Effector CD4-positive, alpha-beta T cell (primary cell): ENCODE measurements at regions not wholly inside any gene's neighbourhood (a gene's known extent, or its start where the extent isn't known, plus 50 kb on each side); places are given as distances from the start of the nearest gene placed in this dataset.
"Not testable (repeated sequence)": the region's sequence is repeated elsewhere in the genome, so short reads cannot be mapped to it uniquely, and the experiment has no call there.

ENCODE experiments used
- DNase-seq: peaks from one replicate; pipeline ENCODE4 v3.0.0-alpha.2; 2020

DNA sequence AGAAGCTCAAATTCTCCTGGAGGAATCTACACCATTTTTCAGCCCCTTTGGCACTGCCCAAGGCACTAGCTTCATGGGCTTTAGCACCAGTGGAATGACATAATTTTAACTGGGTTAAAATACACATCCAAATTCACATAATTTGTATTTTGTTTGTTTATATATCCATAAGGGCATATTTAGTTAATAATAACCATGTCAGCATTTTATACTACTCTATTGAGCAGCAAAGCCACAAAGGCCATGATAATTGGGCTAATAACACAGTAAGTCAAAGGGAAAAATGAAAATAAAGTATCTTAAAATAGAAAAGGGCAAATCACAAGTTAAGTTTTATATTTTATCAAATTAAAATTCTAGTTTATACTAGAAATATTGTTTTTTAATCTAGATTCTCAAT is 262.7 kb upstream of the TACR3 start:
- no peak for DNase-seq

DNA sequence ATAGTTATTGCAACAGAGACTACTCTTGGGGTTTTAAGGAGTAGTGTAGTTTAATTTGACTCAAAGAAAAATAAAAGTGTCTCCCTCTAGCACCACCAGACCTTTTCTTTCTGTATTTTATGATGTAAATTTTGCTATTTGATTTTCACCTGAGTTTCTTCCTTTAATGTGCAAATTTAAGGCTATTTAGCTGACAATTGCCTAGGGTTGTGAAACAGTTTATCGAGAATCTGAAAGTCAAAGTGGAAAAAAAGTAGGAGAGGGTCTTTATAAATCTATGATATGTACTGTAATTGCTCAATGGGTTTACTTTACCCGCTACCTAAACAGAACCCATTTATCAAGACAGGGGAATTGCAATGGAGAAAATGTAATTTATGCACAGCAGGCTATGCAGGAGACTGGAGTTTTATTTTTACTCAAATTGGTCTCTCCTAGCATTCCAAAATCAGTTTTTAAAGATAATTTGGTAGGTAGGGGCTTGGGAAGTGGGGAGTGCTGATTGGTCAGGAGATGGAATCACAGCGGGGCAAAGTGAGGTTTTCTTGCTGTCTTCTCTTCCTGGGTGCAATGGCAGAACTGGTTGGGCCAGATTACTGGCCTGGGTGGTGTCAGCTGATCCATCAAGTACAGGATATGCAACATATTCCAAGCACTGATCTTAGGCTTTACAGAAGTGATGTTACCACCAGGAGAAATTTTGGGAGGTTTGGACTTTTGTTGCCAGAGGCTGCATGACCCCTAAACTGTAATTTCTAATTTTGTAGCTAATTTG is 228.6 kb upstream of the TACR3 start:
- no peak for DNase-seq

DNA sequence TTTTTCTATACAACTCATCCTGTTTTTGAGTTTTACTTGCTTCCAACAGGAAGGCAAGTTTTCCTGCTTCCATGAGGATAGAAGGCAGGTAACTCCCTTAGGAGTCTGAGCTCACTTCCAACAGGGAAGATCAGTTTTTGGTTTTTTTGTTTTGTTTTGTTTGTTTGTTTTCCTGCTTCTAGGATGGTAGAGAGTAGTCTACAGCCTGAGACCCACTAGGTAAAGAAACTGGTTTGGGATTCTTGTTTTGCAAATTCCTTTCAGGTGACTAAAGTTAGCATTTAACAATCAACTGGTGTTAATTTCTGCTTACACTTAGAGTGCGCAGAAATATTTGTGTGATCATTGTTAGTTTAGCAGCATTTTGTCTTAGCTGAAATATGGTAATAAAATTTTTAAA is 227.8 kb upstream of the TACR3 start:
- DNase-seq = no peak

DNA sequence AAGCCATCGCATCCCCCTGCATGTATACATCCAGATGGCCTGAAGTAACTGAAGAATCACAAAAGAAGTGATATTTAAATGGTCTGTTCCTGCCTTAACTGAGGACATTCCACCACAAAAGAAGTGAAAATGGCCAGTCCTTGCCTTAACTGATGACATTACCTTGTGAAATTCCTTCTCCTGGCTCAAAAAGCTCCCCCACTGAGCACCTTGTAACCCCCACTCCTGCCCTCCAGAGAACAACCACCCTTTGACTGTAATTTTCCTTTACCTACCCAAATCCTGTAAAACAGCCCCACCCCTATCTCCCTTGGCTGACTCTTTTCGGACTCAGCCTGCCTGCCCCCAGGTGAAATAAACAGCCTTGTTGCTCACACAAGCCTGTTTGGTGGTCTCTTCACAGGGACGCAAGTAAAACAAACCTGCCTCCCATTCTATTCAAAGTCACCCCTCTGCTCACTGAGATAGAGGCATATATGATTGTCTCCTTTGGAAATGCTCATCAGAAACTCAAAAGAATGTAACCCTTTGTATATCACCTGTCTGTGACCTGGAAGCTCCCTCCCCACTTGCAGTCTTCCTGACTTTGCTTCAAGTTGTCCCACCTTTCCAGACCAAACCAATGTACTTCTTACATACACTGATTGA is 227.0 kb upstream of the TACR3 start:
- DNase-seq = not testable (repeated sequence)

DNA sequence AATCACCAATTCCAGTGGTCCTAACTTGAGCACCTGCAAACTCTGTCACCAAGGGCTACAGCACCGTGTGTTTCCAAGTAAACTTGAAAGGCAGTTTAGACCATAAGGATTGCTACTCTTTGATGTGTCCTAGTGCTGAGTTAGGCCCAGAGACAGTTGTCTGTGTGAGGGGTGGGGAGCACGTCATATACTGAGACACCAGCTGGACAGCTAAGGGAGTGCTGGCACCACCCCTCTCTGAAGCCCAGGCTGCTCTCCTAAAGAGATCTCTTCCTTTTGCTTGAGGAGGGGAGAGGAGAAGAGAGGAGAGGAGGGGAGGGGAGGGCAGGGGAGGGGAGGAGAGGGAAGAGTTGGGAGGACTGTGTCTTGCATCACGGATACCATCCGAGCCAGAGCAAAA is 218.7 kb upstream of the TACR3 start:
- DNase-seq = no peak

DNA sequence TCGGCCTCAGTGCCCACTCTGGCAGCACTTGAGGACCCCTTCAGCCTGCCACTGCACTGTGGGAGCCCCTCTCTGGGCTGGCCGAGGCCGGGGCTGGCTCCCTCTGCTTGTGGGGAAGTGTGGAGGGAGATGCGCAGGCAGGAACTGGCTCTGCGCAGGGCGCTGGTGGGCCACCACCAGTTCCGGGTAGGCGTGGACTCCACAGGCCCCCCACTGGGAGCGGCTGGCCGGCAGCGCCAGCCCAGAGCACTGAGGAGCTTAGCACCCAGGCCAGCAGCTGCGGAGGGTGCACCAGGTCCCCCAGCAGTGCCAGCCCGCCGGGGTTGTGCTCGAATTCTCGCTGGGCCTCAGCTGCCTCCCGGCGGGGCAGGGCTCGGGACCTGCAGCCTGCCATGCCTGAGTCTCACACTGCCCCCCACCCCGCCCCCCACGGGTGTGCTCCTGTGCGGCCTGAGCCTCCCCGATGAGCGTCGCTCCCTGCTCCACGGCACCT is 216.9 kb upstream of the TACR3 start:
- no peak for DNase-seq

DNA sequence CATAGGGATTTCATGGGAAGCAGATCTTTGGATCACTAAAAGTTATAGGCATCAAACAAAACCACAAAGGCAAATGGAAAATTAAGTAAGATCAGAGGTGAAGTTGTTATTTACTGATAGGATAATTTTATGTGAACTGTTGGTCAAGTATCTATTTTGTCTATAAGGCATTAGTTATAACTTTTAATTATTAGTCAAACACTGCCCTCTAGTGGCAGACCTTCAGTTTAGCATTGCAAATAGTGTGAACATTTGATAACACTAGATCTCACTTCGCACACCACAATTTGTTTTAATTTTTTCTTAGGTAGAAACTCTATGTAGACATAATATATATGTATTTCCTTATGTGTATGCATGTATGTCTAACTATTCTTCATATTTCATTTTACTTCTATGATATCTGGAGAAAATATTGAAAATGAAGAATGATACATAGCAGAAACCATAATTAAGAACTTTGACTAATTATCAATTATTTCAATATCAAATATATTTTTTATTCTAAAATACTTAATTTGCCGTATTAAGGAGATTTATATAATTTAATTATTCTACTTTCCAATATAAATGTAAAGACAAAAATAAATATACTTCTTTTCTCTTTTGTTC is 214.5 kb upstream of the TACR3 start:
- peak; percentile 3 for DNase-seq

DNA sequence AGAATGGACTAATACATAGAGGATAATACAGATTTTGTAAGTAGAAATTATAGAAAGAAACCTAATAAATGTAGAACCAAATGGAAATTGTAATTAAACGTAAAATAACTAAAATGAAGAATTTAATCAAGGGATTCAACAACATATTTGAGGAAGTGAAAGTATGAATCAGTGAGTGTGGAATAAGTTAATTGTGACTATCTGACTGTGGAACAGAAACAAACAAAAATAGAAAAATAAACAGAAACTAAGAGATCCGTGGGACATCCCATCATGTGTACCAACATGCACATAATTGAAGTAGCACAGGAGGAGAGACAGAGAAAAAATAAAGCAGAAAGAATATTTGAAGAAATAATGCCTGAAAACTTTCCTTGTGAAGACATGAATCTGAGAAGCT is 208.6 kb upstream of the TACR3 start:
- no peak for DNase-seq

DNA sequence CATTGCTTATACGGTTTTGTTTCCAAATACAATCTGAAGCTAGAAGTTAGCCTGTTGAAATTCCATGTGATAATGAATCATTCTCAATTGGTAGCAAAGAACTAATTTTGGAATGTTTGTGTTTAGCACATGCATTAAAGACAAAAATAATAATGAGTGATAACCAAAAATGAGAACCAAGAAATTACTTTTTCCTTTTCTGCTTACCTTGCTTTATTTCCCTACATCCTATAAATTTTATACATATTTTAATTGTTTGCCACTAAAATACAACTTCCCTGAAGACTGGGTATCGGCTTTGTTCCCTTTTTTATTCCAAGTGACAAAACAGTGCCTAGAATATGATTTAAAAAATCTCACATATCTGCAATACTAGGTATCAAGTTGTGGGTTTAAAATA is 203.8 kb upstream of the TACR3 start:
- no peak for DNase-seq

DNA sequence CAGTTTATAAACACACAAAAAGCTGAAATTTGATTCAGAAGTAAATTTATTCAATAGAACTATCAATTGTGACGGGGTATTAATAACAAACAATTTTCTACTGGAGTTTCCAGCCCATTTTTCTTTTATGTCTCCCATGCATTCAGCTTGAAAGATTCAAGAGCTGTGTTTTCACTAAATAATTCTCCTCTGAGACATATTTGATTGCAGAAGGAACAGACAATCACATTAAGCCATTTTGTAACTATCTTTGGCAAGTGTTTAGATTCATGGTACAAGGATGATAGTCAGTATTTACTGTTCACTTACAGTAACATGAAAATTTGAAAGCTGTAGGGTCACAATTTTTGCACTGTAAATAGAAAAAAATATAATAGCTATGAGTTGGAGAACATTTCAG is 198.4 kb upstream of the TACR3 start:
- DNase-seq = no peak

DNA sequence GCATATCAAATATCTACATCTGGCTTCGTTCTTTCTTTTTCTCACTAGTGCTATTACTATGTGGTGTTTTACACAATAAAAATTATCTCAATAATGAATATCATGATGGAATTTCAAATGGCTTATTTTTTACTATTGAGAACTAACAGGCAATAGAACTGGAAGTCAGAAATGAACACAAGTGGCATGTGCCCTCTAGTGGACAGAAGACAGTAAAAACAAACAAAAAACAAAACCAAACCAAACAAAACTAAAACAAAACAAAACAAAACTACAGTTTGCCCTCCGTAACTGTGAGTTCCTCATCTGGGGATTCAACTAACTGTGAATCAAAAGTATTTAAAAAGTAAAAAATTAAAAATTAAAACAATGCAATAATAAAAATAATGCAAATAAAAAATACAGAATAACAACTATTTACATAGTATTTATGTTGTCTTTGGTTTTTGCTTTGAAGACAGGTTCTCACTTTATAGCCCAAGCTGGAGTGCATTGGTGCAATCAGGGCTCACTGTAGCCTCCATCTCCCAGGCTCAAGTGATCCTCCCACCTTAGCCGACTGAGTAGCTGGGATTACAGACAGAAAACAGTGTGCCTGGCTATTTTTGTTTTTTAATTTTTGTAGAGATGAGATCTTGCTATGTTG is 195.6 kb upstream of the TACR3 start:
- no peak for DNase-seq

DNA sequence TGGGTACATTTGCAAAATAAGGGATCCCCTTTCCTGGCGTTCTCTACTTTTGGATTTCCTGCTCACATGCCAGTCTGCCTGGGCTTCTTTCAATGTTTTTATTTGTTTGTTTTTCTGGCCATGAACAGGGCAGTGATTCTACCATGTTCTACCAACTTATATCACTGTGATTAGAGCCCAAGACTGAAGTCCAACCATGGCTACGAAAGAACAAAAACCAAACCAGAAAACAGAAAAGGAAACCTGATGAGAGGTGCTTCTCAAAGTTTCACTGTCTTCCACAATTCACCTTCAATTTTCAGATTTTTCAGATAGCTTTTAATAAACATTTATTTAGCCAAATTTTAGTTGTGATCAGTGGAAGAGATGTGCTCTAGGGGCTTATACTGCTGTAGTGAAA is 187.6 kb upstream of the TACR3 start:
- no peak for DNase-seq

DNA sequence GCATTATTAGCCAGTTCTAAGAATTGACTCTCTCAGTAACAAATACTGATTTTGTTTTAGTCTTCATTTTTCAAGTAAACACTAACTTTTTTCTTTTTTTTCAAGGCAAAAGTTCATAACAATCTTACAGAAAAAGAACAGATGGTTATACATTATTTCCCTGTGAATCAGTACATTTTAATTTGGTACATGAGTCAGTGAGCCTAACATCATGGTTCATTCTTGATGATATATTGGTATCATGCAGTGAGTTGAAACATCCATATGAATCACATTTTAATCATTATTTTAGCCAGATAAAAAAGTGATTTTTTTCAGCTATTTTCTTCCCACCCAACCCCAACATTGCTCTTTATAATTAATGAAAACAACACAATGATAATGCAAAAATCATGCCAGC is 184.3 kb upstream of the TACR3 start:
- no peak for DNase-seq

DNA sequence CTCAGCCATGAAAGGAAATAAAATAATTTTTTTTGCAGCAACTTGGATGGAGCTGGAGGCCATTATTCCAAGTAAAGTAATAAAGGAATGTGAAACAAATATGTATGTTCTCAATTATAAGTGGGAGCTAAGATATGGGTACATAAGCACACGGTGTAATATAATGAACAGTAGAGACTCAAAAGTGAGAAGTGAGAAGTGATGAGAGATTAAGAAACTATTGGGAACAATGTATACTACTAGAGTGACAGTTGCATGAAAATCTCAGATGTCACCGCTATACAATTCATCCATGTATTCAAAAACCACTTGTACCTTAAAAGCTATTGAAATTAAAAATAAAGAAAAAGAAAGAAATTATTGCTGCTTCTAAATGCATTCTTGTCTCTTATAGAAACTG is 182.9 kb upstream of the TACR3 start:
- DNase-seq = no peak

DNA sequence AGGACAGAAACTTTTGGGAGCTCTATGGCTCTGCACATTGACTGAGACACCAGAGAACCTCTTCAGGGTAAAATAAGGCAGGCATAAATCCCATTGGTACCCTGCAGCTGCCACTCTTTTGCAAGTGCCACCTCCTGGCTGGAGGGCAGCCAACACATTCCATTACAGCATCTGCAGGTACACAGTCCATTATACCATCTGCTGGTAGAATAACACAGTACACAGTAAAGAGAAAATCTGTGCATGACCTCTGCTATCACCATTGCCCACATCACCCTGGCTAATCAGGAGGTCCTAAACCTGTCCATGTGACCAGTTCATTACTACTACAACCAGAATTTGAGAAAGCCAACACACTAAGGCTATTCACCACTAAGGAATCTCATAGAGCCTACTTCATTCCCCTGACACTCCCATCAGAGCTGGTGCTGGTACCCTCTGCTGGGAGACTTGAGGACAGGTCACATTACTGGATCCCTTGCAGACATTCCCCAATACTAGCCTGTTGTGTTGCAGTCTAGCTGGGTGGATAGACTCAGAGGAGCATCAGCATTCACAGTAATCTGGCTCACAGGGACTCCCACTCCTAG is 176.2 kb upstream of the TACR3 start:
- DNase-seq = no peak

DNA sequence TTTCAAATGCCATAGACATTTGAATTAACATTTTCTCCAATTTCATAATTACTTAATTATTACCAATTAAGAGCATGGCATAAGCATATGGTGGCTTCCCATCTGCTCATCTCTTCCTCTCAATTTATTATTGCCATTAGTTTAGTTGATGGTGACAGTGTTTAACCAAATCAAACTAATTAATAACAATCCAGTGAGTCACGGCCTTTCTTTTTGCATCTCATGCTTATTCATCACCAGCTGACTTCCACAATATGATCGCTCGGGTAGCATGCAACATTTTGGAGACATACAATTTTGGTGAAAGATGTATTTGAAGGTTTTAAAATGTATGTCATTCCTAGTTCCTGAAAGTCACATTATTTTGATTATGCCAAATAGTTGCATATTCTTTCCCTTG is 172.8 kb upstream of the TACR3 start:
- DNase-seq = no peak

DNA sequence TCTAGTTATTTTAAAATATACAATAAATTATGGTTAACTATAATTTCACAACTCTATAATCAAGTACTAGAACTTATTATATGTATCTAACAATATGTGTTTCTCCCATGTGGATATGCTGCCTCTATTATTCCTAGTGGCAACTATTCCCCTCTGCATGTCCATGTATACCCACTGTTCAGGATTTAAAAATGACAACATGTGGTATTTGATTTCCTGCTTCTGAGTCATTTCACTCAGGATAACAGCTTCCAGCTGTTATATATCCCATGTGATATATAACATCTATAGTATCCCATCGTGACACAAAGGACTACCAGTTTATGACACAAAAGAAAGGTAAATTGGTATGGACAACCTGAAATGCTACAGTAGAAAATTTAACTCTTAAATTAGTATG is 167.4 kb upstream of the TACR3 start:
- no peak for DNase-seq

DNA sequence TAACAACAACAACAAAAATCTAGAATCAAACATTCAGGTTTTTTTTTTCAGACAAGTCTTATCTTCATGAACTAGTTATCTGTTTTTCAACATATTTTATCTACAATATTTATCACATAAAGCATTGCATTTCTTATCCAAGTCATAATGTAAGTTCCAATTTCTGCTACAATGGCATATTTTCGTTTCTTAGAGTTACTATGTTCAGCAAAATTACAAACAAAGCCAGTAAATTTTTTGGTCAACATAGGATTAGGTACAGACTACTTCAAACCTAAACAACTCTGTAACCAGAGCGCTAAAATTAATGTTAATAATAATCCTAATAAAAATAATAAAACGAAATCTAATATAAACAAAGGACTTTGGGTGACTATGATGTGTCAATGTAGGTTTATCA is 165.4 kb upstream of the TACR3 start:
- no peak for DNase-seq

DNA sequence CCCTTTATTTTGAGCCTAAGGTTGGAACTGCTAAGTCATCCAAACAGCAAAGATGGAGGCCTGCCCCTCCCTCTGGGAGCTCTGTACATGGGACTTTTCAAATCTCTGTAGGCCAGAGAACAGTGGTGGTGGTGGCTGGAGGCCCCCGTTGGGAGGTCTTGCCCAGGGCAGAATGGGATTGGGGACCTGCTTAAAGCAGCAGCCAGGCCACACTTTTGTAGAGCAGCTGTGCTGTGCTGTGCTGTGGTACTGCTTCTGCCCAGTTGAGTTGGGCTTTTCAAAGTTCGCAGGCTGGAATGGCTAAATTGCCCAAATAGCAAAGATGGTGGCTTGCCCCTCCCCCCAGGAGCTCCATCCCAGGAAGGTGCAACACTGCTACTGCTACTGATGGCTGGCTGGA is 147.5 kb upstream of the TACR3 start:
- no peak for DNase-seq

DNA sequence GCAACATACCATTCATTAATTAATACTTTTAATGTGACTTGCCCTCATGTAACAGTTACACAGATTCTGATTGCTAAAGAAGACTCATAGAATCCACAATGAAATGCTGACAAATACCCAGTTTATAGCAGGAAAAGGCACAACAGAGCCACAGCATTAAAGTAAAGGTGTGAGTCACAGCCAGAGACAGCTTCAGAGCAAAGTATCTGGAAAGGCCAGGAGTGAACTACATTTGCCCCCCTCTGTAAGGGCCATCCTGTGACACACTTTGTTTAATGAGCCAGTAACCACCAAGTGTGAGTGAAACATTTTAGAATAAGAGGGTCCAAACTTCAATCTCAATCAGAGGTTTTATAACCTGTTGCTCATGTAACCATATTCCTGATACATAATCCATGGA is 133.8 kb upstream of the TACR3 start:
- no peak for DNase-seq

DNA sequence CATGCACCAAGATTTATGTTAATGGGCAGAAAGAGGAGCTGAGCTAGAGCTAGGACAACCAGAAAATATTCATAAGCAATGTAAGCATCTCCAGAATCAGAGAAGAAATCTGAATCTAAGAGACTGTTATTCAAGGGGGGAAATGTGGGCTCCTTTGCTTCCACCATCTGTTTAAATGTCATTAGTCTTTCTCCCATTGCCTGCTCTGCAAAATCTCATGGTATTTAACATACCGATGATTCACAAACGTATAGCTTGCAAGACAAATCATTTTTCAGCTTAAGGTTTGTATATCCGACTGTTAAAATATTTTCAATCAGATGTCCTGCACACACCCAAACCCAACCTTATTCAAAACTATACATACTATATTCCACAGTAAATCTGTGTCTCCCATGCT is 133.4 kb upstream of the TACR3 start:
- DNase-seq = no peak

DNA sequence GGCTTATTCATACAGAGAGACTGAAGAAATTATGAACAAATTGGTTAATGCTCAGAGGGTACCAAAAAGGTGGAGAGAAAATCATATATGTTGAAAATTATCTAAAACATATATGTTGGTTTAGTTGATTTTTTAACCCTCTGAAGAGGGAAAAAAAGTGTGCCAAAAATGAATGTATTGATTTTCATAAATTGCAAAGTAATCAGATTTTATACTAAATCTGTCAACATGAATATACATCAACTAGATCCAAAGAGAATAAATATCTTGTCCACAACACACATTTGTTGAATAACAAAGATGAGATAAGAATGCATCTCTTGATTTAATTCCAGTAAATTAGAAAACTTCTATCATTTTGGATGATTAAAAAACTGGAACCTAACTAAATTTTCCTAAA is 125.3 kb upstream of the TACR3 start:
- no peak for DNase-seq

DNA sequence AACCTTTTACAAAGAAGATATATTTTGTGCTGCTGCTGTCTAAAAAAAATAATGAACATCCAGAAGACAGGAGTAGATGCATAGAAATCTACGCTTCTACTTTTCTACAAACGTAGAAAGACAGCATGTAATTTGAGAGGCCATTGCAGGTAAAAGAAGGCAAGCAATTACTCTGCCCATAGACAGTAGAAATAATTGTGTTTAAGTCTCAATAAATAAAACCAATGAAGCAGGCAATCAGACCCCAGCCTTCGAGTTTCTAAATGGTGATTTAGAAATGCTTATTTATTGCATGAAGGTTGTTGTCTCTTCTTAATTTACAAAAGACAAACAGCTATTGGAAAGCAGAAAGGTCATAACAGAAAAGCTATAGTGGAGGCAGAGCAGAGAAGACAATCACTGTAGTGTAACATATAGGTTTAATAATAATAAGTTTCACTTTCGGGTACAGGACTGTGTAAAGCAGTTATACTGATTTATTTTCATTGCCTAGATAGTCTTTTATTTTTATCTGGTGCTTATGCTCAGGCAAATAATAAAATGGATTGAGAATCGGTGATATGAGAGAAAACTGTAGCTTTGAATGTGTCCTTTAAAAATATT is 123.0 kb upstream of the TACR3 start:
- no peak for DNase-seq
